Astrocyte (in vitro differentiated cells and primary cell): ENCODE measurements at regions not wholly inside any gene's neighbourhood (a gene's known extent, or its start where the extent isn't known, plus 50 kb on each side); places are given as distances from the start of the nearest gene placed in this dataset.

Source experiments
- DNase-seq: peaks from one replicate; pipeline ENCODE4 v3.0.0-alpha.2; 2010; ENCODE audit warnings: low read depth
- FAIRE-seq: peaks from 2 replicates; lab custom pipeline; 2011; peaks lifted over from hg19 to GRCh38; lab: Jason Lieb, UNC
- H2AFZ ChIP-seq: 2 replicates; pipeline ENCODE4 v1.6.0; 2012; ENCODE audit warnings: low read depth, low read length, inconsistent platforms
- H3K27ac ChIP-seq: 2 replicates; pipeline ENCODE4 v1.5.1; 2011; ENCODE audit warnings: low read depth, low read length, inconsistent platforms
- H3K27me3 ChIP-seq: 2 replicates; pipeline ENCODE4 v1.6.0; 2011; ENCODE audit warnings: low read length, inconsistent platforms; ENCODE audit not compliant: insufficient read depth
- H3K36me3 ChIP-seq: 2 replicates; pipeline ENCODE4 v1.5.1; 2011; ENCODE audit warnings: low read length, inconsistent platforms; ENCODE audit not compliant: insufficient read depth
- H3K4me1 ChIP-seq: 2 replicates; pipeline ENCODE4 v1.5.1; 2011; ENCODE audit warnings: low read length, inconsistent platforms; ENCODE audit not compliant: insufficient read depth
- H3K4me2 ChIP-seq: 2 replicates; pipeline ENCODE4 v1.6.0; 2012; ENCODE audit warnings: low read length, inconsistent platforms
- H3K4me3 ChIP-seq: 2 replicates; pipeline ENCODE4 v1.5.1; 2011; ENCODE audit warnings: low read depth, mild to moderate bottlenecking, low read length, inconsistent platforms; ENCODE audit not compliant: insufficient read depth
- H3K79me2 ChIP-seq: 2 replicates; pipeline ENCODE4 v1.6.0; 2012; ENCODE audit warnings: mild to moderate bottlenecking, low read length, inconsistent platforms; ENCODE audit not compliant: insufficient read depth
- H3K9ac ChIP-seq: 2 replicates; pipeline ENCODE4 v1.6.0; 2012; ENCODE audit warnings: mild to moderate bottlenecking, low read length, inconsistent platforms
- H3K9me3 ChIP-seq: 2 replicates; pipeline ENCODE4 v1.5.1; 2012; ENCODE audit warnings: low read depth, mild to moderate bottlenecking, low read length, inconsistent platforms; ENCODE audit not compliant: insufficient read depth
- H4K20me1 ChIP-seq: 2 replicates; pipeline ENCODE4 v1.6.0; 2012; ENCODE audit warnings: low read length, inconsistent platforms; ENCODE audit not compliant: insufficient read depth
- H3K27ac Mint-ChIP-seq: one replicate; pipeline ENCODE4 v1.8.0; 2021; ENCODE audit warnings: mild to moderate bottlenecking, mixed read lengths; ENCODE audit not compliant: unreplicated experiment
- H3K27me3 Mint-ChIP-seq: one replicate; pipeline ENCODE4 v1.8.0; 2021; ENCODE audit warnings: low read depth, mixed read lengths; ENCODE audit not compliant: unreplicated experiment
- H3K36me3 Mint-ChIP-seq: one replicate; pipeline ENCODE4 v1.8.0; 2021; ENCODE audit warnings: low read depth, mixed read lengths; ENCODE audit not compliant: unreplicated experiment
- H3K4me1 Mint-ChIP-seq: one replicate; pipeline ENCODE4 v1.8.0; 2021; ENCODE audit warnings: low read depth, mixed read lengths; ENCODE audit not compliant: unreplicated experiment
- H3K4me3 Mint-ChIP-seq: one replicate; pipeline ENCODE4 v1.8.0; 2021; ENCODE audit warnings: mild to moderate bottlenecking, moderate library complexity, mixed read lengths; ENCODE audit not compliant: unreplicated experiment
- H3K9me3 Mint-ChIP-seq: one replicate; pipeline ENCODE4 v1.8.0; 2021; ENCODE audit warnings: mild to moderate bottlenecking, mixed read lengths; ENCODE audit not compliant: unreplicated experiment
- CTCF ChIP-seq: IDR thresholded peaks from 2 replicates; pipeline ENCODE4 v1.5.1; 2011; ENCODE audit warnings: low read depth, mild to moderate bottlenecking, inconsistent platforms, low read length, moderate library complexity; ENCODE audit not compliant: insufficient read depth
- EZH2 ChIP-seq: IDR thresholded peaks from 2 replicates; pipeline ENCODE4 v1.6.1; 2012; ENCODE audit warnings: mild to moderate bottlenecking, low read length, inconsistent platforms; ENCODE audit not compliant: insufficient read depth

GRCh38 chr9:73655363-73655762, 503.7 kb downstream of the ANXA1 start:
- no peak for FAIRE-seq
- no peaks in the 10 kb centered on the region for H4K20me1 ChIP-seq
- TF ChIP-seq EZH2 (no peak), CTCF (no peak)

GRCh38 chr9:73655831-73656230, 504.2 kb downstream of the ANXA1 start:
- no peak overlapping the region for H3K27ac Mint-ChIP-seq
- Histone ChIP-seq H3K4me1 (no peaks in the 10 kb centered on the region), H3K36me3 (no peaks in the 10 kb centered on the region), H3K79me2 (no peaks in the 10 kb centered on the region), H4K20me1 (no peaks in the 10 kb centered on the region), H3K4me3 (no peak overlapping the region), H3K27ac (no peak overlapping the region), H3K27me3 (no peaks in the 10 kb centered on the region), H3K4me2 (no peak overlapping the region), H3K9me3 (no peaks in the 10 kb centered on the region), H3K9ac (no peak overlapping the region), H2AFZ (no peak overlapping the region)
- DNase-seq (no peak), FAIRE-seq (no peak)
- H3K27me3 Mint-ChIP-seq: no peaks in the 10 kb centered on the region
- H3K9me3 Mint-ChIP-seq: no peaks in the 10 kb centered on the region
- no peaks in the 10 kb centered on the region for H3K4me1 Mint-ChIP-seq
- no peak overlapping the region for H3K4me3 Mint-ChIP-seq
- TF ChIP-seq EZH2 (no peak), CTCF (no peak)
- no peaks in the 10 kb centered on the region for H3K36me3 Mint-ChIP-seq

More at GRCh38 chr9:73655363-73655762, 503.7 kb downstream of the ANXA1 start:
- Histone ChIP-seq H3K79me2 (no peaks in the 10 kb centered on the region), H3K27ac (no peak overlapping the region), H3K9me3 (no peaks in the 10 kb centered on the region), H3K36me3 (no peaks in the 10 kb centered on the region), H2AFZ (no peak overlapping the region), H3K4me1 (no peaks in the 10 kb centered on the region), H3K4me2 (no peak overlapping the region), H3K9ac (no peak overlapping the region), H3K4me3 (no peak overlapping the region), H3K27me3 (no peaks in the 10 kb centered on the region)
- Mint-ChIP-seq H3K4me3 (no peak overlapping the region), H3K4me1 (no peaks in the 10 kb centered on the region), H3K36me3 (no peaks in the 10 kb centered on the region), H3K27me3 (no peaks in the 10 kb centered on the region), H3K27ac (no peak overlapping the region), H3K9me3 (no peaks in the 10 kb centered on the region)
- DNase-seq: no peak

GRCh38 chr9:73665253-73665652, 513.6 kb downstream of the ANXA1 start:
- H3K4me3 ChIP-seq: no peak overlapping the region
- no peak for FAIRE-seq
- no peaks in the 10 kb centered on the region for H3K36me3 ChIP-seq
- Mint-ChIP-seq H3K4me1 (no peaks in the 10 kb centered on the region), H3K27ac (no peak overlapping the region), H3K27me3 (no peaks in the 10 kb centered on the region), H3K4me3 (no peak overlapping the region), H3K9me3 (no peaks in the 10 kb centered on the region), H3K36me3 (no peaks in the 10 kb centered on the region)
- no peak overlapping the region for H3K27ac ChIP-seq
- TF ChIP-seq CTCF (no peak), EZH2 (no peak)
- no peaks in the 10 kb centered on the region for H3K79me2 ChIP-seq
- no peak overlapping the region for H3K4me2 ChIP-seq
- no peak overlapping the region for H2AFZ ChIP-seq
- no peaks in the 10 kb centered on the region for H3K27me3 ChIP-seq
- H4K20me1 ChIP-seq: no peaks in the 10 kb centered on the region
- no peak overlapping the region for H3K9ac ChIP-seq
- H3K9me3 ChIP-seq: no peaks in the 10 kb centered on the region
- DNase-seq: no peak
- no peaks in the 10 kb centered on the region for H3K4me1 ChIP-seq
